Activated effector memory CD4-positive, alpha-beta T cell treated with Interleukin-2 at 50 U/mL for 16 hours (primary cell): ENCODE measurements at regions not wholly inside any gene's neighbourhood (a gene's known extent, or its start where the extent isn't known, plus 50 kb on each side); places are given as distances from the start of the nearest gene placed in this dataset.
A peak's percentile ranks its signal among the peaks of the same experiment; 100 is the strongest.

Experiments used
- DNase-seq: peaks from one replicate; pipeline ENCODE4 v3.0.0-alpha.2; 2020

DNA sequence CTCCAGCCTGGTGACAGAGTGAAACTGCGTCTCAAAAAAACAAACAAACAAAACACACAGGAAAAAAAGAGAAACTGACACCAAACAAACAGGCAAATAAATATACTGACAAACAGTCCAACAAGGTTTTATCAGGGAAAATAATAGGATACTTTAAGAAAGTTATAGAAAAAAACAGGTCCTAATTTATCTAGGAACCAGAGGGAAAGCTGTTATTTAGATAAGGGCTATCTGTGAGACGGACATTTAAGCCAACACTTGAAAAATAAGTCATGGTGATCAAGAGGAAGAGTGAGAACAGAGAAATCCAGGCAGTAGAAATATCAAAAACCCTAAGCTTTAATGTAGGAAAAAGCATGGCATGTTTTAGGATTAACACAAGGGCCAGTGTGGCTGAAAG is 68.9 kb downstream of the FAM217A start:
- no peak for DNase-seq

DNA sequence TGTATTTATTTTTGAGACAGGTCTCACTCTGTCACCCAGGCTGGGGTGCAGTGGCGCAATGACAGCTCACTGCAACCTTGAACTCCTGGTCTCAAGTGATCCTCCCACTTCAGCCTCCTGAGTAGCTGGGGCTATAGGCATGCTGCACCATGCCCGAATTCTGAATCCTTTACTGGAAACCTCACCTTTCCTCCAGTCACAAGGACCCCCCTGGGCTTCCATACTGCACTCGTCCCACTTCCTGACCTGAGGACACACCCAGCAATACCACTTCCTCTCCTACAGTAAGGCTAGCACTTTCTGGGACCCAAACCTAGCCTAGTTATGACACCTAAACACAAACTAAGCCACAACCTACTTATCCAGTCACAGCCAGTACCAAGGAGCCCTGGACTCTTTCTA is 68.2 kb downstream of the FAM217A start:
- peak; percentile 12 for DNase-seq

DNA sequence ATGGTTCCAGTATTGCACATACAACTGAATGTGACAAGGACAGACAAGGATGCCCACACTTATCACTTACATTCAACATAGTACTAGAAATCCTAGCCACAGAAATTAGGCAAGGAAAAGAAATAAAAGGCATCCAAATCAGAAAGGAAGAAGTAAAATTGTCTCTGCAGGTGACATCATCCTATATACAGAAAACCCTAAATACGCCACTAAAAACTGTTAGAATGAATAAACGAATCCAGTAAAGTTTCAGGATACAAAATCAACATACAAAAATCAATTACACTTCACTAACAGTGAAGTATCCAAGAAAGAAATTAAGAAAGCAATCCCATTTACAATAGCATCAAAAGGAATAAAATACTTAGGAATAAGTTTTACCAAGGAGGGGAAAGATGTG is 66.1 kb downstream of the FAM217A start:
- DNase-seq: no peak

DNA sequence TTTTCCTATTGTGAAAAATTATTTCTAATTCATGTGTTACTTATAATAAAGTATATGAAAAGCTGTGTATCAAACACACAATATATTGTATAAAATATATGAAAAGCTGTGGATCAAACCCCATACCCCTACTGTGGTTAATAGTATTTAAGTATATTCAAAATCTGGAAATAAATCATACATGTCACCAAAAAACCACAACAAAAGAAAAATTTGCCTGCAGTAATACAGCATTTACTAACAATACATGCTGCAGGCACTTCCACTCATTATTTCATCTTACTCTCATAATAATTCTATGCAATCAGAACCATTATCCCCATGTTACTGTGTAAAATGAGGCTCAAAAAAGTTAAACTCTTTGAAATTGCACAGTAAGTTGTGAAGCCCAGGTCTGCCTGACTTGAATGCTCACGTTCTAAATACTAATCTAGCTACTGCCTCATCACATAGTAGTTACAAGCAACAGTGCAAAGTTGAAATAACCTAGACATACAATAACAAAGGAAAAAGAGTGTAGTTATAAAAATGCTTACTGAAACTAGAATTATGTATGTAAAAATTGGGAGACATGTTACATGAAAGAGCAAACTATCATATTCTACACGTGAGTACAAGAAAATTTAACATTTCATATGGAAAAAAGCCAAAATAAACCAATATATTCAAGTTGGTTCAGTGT is 61.7 kb downstream of the FAM217A start:
- no peak for DNase-seq

DNA sequence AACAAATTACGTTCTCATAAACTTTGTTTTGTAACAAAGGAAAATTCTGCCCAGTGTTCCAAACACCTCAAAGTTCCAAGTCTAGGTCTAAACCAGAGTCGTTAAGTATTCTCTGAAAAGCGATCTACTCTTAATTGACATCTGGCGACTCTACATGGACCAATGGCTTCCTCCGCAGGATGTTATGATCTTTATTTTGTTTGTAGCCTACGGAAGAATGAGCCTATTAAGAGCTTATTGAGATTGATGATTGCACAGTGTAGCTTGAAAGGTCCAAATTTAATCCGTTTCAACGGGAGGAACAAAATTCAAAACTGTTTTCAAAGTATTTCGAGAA is 61.1 kb downstream of the FAM217A start:
- DNase-seq: no peak

DNA sequence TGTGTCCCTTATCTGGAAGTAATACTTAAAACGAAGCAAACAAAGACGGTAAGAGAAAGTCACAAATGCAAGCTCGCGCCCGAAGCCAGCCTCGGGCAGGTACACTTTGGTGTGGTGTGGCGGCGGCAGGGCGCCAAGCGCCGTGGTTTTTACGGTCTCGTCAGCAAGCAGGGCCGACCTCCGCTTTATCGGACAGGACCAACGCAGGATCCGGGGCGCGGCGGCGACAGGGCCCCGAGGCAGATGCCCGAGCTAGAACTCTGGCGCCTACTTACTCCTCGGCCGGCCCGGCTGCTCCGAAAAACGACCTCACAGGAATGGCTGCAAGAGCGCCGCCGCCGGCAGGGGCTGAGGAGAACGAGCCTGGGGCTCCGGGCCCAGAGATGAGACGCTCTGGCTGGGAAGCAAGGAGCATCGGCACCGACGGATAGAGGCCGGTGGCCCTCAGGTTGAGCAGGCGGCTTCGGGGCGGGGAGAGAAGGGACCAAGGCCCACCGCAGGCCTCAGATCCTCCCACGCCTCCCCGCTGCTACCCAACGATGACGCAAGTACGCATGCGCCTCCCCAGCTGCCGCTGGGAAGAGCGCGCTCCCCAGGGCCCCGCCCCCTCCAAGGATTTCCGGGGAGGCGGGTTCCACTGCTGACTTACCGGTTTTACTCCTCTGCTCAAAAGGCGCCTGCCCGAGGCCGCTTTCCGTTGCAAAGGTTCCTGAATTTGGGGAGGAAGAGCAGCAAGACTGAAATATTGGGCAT is 60.6 kb downstream of the FAM217A start:
- peak; percentile 94 for DNase-seq
